ENCODE measurements at regions not wholly inside any gene's neighbourhood (a gene's known extent, or its start where the extent isn't known, plus 50 kb on each side); places are given as distances from the start of the nearest gene placed in this dataset.
"Not testable (repeated sequence)": the region's sequence is repeated elsewhere in the genome, so short reads cannot be mapped to it uniquely, and the experiment has no call there.

DNA sequence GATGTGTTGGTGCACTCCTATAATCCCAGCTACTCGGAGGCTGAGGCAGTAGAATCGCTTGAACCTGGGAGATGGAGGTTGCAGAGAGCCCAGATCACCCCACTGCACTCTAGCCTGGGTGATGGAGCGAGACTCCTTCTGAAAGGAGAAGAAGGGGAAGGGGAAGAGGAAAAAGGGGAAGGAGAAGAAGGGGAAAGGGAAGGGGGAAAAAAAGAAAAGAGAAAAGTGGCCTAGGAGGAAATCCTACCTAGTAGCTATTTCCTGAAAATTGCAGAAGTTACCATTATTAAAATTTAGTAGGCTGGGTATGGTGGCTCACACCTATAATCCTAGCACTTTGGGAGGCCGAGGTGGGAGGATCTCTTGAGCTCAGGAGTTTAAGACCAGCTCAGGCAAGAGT, 67.4 kb downstream of the ARRDC3 start:
- Histone ChIP-seq H3K9me3 (ENCODE audit: control insufficient read depth, low read length) (no peaks in the 10 kb centered on the region), H3K9ac (ENCODE audit: low read length) (no peak overlapping the region), H3K36me3 (ENCODE audit: control insufficient read depth, insufficient read depth, low read length) (no peaks in the 10 kb centered on the region), H3K4me3 (ENCODE audit: low read length) (no peak overlapping the region), H3K27me3 (ENCODE audit: control insufficient read depth, insufficient read depth, low read length) (no peaks in the 10 kb centered on the region), H3K4me1 (ENCODE audit: control insufficient read depth, insufficient read depth, low read length) (peaks cover 9% of the 10 kb centered on the region)

DNA sequence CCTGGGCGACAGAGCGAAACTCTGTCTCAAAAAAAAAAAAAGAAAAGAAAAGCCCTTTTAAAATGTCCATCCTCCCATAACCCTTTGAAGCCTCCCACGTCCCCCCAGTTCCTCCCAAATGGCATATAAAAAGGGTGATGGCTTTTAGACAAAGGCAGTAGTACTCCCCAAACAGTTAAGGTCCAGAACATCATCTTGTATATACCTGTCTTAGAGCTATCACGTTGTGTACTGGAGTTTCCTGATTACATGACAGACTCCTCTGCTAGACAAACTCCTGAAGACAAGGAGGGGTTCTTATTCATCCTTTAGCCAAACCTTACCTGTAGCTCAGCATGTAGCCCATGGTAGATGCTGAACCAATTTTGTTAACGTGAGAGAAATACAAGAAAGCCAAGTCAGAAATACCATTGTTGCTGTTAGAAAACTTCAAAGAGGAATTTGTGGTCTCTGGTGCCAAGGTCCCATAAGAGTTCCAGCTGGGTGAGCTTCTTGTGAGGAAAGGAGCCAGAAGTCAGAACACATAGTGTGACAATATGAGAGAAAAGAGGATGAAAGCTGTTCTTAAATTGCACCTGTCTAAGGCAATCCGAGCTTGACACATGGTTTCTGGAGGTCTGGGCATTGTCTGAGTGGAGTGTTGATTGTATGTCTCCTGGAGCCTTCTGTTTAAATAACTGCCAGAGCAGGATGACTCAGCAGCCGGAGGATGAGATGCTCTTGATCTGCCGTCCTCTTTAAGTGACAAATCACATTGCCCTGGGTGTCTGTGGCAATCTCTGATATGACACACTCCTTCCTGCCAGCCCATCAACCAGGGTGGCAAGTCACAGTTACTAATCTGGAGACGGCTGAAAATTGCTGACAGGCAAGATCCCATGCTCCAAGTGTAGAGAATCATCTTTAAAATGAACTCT, 69.1 kb downstream of the ARRDC3 start:
- Histone ChIP-seq H3K9ac (ENCODE audit: low read length) (no peak overlapping the region), H3K36me3 (ENCODE audit: control insufficient read depth, insufficient read depth, low read length) (no peaks in the 10 kb centered on the region), H3K4me3 (ENCODE audit: low read length) (no peak overlapping the region), H3K4me1 (ENCODE audit: control insufficient read depth, insufficient read depth, low read length) (peaks cover 9% of the 10 kb centered on the region), H3K27me3 (ENCODE audit: control insufficient read depth, insufficient read depth, low read length) (no peaks in the 10 kb centered on the region), H3K9me3 (ENCODE audit: control insufficient read depth, low read length) (no peaks in the 10 kb centered on the region)

DNA sequence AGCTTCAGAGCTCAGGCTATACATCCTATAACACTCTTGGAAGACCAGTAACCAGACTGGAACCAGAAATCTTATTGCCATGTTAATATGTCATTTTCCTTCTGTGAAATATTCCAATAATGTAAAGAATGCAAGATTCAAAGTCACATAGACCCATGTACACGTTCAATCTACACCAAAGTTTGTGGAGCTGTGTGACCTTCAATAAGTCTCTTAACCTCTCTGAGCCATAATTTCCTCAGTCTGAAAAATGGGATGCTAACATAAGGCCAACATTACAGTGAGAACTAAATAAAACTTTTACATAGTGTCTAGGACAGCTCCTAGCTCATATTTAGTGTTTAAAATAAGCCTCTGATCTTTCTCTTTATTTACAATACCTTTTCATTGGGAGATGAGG, 70.4 kb downstream of the ARRDC3 start:
- Histone ChIP-seq H3K9me3 (ENCODE audit: control insufficient read depth, low read length) (no peaks in the 10 kb centered on the region), H3K4me1 (ENCODE audit: control insufficient read depth, insufficient read depth, low read length) (peaks cover 9% of the 10 kb centered on the region), H3K36me3 (ENCODE audit: control insufficient read depth, insufficient read depth, low read length) (no peaks in the 10 kb centered on the region), H3K4me3 (ENCODE audit: low read length) (no peak overlapping the region), H3K27me3 (ENCODE audit: control insufficient read depth, insufficient read depth, low read length) (no peaks in the 10 kb centered on the region), H3K9ac (ENCODE audit: low read length) (no peak overlapping the region)

DNA sequence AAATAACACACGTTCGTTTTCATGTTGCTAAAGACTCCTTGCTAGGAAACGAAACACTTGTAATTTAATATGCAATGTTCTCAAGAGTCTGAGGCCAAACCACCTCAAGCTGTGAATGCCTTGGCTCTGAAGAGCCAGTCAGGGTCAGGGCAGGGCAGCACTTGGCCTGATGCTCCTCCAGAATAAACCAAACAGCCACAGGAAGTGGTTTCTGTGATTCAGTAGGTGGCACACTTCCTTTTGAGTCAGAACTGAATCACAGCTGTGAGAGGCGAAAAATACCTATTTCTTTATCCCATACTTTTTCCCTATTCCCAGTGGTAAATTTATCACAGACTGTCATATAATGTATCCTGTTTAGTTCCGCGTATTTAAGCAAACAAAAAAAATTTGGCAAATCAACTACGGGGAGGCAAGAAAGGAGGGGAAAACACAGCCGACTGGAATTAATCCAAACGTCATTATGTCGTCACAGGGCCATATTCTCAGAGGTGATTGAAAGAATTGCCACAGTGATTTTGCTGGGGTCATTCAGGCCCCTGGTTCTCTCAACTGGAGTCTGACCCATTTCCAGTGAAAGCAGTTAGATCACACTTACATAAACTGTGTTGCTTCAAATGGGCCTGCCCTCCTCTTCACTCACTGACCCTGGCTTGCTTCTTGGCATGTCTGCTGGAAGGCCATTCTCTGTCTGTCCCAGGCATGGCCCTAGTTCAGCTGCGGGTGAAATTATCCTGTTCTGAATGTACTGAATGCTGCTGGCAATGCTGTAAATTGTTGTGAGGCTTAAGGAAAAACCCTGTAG, 71.2 kb downstream of the ARRDC3 start:
- Histone ChIP-seq H3K4me3 (ENCODE audit: low read length) (no peak overlapping the region), H3K9ac (ENCODE audit: low read length) (no peak overlapping the region), H3K4me1 (ENCODE audit: control insufficient read depth, insufficient read depth, low read length) (peaks cover 9% of the 10 kb centered on the region)

DNA sequence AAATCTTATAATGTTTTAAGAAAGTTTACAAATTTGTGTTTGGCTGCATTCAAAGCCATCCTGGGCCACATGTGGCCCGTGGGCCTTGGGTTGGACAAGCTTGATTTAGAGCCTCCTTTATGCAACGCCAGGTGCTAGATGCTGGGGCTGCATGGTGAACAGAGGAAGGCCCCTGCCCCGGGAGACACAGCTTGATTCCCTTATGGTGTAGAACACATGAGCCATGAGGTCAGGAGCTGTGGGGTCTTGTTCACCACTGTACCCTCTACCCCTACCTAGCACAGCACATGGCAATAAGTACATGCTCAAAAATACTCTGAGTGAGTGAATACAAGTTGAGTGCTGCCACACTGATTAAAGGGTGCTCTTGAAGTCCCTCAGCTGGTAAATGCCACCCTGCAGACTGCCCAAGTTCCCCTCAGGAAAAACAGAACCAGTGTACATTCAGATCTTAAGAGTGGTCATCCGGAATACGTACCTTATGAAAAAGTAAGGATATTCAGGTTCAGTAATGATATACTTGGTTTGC, 71.9 kb downstream of the ARRDC3 start:
- H3K4me1 ChIP-seq (ENCODE audit: control insufficient read depth, insufficient read depth, low read length): peaks cover 9% of the 10 kb centered on the region
- no peaks in the 10 kb centered on the region for H3K9me3 ChIP-seq (ENCODE audit: control insufficient read depth, low read length)
- H3K27me3 ChIP-seq (ENCODE audit: control insufficient read depth, insufficient read depth, low read length): no peaks in the 10 kb centered on the region
- no peak overlapping the region for H3K4me3 ChIP-seq (ENCODE audit: low read length)
- no peaks in the 10 kb centered on the region for H3K36me3 ChIP-seq (ENCODE audit: control insufficient read depth, insufficient read depth, low read length)
- H3K9ac ChIP-seq (ENCODE audit: low read length): no peak overlapping the region

More for the DNA sequence above, 71.2 kb downstream of the ARRDC3 start:
- Histone ChIP-seq H3K27me3 (ENCODE audit: control insufficient read depth, insufficient read depth, low read length) (no peaks in the 10 kb centered on the region), H3K9me3 (ENCODE audit: control insufficient read depth, low read length) (no peaks in the 10 kb centered on the region), H3K36me3 (ENCODE audit: control insufficient read depth, insufficient read depth, low read length) (no peaks in the 10 kb centered on the region)

DNA sequence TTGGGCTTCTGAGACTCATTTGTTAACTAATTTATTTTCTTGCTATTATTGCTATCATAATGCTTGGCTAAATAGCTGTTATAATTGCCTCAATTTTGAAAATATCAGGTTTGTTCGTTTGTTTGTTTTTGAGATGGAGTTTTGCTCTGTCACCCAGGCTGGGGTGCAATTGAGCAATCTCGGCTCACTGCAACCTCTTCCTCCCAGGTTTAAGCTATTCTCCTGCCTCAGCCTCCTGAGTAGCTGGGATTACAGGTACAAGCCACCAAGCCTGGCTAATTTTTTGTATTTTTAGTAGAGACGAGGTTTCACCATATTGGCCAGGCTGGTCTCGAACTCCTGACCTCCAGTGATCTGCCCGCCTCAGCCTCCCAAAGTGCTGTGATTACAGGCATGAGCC, 75.0 kb downstream of the ARRDC3 start:
- H3K9me3 ChIP-seq (ENCODE audit: control insufficient read depth, low read length); H3K9ac ChIP-seq (ENCODE audit: low read length); H3K4me1 ChIP-seq (ENCODE audit: control insufficient read depth, insufficient read depth, low read length); H3K4me3 ChIP-seq (ENCODE audit: low read length); H3K36me3 ChIP-seq (ENCODE audit: control insufficient read depth, insufficient read depth, low read length); H3K27me3 ChIP-seq (ENCODE audit: control insufficient read depth, insufficient read depth, low read length): not testable (repeated sequence)

DNA sequence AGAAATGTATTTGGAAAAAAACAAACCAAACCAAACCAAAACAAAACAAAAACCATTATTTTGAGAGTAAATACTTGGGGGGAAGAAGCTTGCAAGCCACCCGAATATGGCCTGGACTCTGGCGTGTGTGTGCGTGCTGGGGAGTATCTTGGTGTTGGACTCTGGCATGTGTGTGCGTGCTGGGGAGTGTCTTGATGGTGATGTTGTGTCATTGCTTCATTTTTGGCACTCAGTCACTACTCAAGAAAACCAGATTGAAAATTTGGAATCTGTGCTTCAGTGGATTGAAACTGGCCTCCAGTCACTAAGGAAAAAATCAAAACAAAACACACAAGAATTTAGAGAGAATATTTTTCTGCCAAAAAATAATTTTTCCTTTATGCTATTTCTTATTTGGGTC, 76.1 kb downstream of the ARRDC3 start:
- no peak overlapping the region for H3K9ac ChIP-seq (ENCODE audit: low read length)
- peaks cover 8% of the 10 kb centered on the region for H3K4me1 ChIP-seq (ENCODE audit: control insufficient read depth, insufficient read depth, low read length)
- H3K4me3 ChIP-seq (ENCODE audit: low read length): no peak overlapping the region

DNA sequence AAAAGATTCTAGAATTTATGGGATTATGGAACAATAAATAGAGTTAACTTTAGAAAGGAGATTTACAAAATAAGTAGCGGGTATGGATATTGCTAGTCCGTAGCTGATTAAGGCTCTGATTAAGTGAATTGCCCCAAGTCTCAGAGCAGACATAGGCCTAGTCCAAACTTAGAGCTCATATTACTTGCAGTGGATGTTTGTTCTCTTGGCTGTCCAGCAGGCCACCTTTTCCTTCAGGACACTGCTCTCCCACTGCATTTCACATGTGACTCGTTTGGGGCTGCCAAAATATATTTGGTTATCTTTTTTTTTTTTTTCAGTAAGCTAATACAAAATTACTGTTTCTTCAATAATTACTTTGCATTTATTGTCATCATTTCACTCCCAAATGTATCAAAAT, 76.6 kb downstream of the ARRDC3 start:
- peaks cover 4% of the 10 kb centered on the region for H3K4me1 ChIP-seq (ENCODE audit: control insufficient read depth, insufficient read depth, low read length)
- H3K36me3 ChIP-seq (ENCODE audit: control insufficient read depth, insufficient read depth, low read length): no peaks in the 10 kb centered on the region
- no peaks in the 10 kb centered on the region for H3K27me3 ChIP-seq (ENCODE audit: control insufficient read depth, insufficient read depth, low read length)
- H3K9ac ChIP-seq (ENCODE audit: low read length): no peak overlapping the region
- no peak overlapping the region for H3K4me3 ChIP-seq (ENCODE audit: low read length)
- H3K9me3 ChIP-seq (ENCODE audit: control insufficient read depth, low read length): no peaks in the 10 kb centered on the region

More for the DNA sequence above, 76.1 kb downstream of the ARRDC3 start:
- no peaks in the 10 kb centered on the region for H3K27me3 ChIP-seq (ENCODE audit: control insufficient read depth, insufficient read depth, low read length)
- no peaks in the 10 kb centered on the region for H3K9me3 ChIP-seq (ENCODE audit: control insufficient read depth, low read length)
- no peaks in the 10 kb centered on the region for H3K36me3 ChIP-seq (ENCODE audit: control insufficient read depth, insufficient read depth, low read length)

DNA sequence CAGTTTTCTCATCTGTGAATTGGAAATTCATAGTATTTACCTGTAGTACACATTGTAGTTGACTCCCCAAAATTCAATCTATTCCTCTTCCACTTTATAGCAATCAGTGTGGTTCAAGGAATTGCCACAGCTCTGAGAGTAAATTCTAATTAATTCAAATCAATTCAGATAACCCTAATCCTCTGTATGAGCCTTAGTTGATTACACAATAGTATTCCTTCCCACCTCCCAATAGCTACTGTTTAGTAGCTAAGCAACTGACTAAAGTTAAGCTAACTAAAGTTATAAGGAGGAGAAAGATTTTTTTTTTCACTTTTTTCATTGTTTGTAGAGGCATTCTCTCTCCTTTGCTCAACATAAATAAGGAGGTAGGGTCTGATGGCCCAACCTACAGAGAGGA, 77.5 kb downstream of the ARRDC3 start:
- Histone ChIP-seq H3K4me3 (ENCODE audit: low read length) (no peak overlapping the region), H3K27me3 (ENCODE audit: control insufficient read depth, insufficient read depth, low read length) (no peaks in the 10 kb centered on the region), H3K4me1 (ENCODE audit: control insufficient read depth, insufficient read depth, low read length) (no peaks in the 10 kb centered on the region), H3K36me3 (ENCODE audit: control insufficient read depth, insufficient read depth, low read length) (no peaks in the 10 kb centered on the region), H3K9me3 (ENCODE audit: control insufficient read depth, low read length) (no peaks in the 10 kb centered on the region), H3K9ac (ENCODE audit: low read length) (no peak overlapping the region)

DNA sequence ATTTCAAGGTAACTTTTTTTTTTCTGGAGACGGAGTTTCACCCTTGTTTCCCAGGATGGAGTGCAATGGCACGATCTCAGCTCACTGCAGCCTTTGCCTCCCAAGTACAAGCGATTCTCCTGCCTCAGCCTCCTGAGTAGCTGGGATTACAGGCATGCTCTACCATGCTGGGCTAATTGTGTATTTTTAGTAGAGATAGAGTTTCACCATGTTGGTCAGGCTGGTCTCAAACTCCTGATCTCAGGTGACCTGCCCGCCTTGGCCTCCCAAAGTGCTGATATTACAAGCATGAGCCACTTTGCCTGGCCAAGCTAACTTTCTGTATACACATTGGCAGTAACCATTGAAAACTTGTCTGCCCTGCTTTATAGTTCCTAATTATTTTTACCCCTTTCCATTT, 79.1 kb downstream of the ARRDC3 start:
- not testable (repeated sequence) for H3K9me3 ChIP-seq (ENCODE audit: control insufficient read depth, low read length); H3K9ac ChIP-seq (ENCODE audit: low read length); H3K4me1 ChIP-seq (ENCODE audit: control insufficient read depth, insufficient read depth, low read length); H3K4me3 ChIP-seq (ENCODE audit: low read length); H3K27me3 ChIP-seq (ENCODE audit: control insufficient read depth, insufficient read depth, low read length); H3K36me3 ChIP-seq (ENCODE audit: control insufficient read depth, insufficient read depth, low read length)

DNA sequence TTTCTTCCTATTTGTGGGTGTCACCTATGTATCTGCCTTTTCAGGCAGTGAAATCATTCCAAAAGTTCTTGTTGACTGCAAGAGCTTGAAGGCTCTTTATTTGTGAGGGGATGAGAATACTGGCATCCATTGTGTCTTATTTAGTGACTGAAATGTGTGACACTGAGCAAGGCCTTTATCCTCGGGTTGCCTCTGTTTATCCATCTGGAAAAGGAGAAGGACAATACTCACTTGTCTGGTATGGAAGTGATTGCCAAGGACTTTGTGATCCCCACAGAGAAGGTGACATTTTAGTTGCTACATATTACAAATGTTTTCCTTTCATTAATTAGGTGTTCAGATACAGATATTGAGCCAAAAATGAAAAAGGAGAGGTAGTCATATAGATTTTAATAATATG, 80.2 kb downstream of the ARRDC3 start:
- no peaks in the 10 kb centered on the region for H3K36me3 ChIP-seq (ENCODE audit: control insufficient read depth, insufficient read depth, low read length)
- no peaks in the 10 kb centered on the region for H3K4me1 ChIP-seq (ENCODE audit: control insufficient read depth, insufficient read depth, low read length)
- H3K9ac ChIP-seq (ENCODE audit: low read length): no peak overlapping the region
- no peak overlapping the region for H3K4me3 ChIP-seq (ENCODE audit: low read length)
- no peaks in the 10 kb centered on the region for H3K9me3 ChIP-seq (ENCODE audit: control insufficient read depth, low read length)
- H3K27me3 ChIP-seq (ENCODE audit: control insufficient read depth, insufficient read depth, low read length): no peaks in the 10 kb centered on the region

DNA sequence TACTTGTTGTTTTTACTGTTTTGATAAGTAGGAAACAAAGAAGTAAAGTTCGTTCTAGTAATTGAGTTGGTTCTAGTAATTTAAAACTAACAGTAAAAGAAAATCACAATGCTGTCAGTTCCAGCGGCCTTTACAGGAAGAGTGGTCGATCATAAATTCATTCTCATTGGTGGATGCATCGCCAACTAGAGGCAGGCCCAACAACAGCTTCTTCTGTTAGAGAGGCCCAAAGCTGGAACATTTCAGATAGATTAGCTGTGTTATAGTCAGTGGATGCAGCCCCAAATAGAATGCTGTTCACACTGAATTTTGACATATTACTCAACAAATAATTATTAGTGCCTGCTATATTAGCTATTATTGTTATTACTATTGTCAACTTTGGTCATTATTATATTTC, 80.8 kb downstream of the ARRDC3 start:
- Histone ChIP-seq H3K9me3 (ENCODE audit: control insufficient read depth, low read length) (no peaks in the 10 kb centered on the region), H3K36me3 (ENCODE audit: control insufficient read depth, insufficient read depth, low read length) (no peaks in the 10 kb centered on the region), H3K9ac (ENCODE audit: low read length) (no peak overlapping the region), H3K27me3 (ENCODE audit: control insufficient read depth, insufficient read depth, low read length) (no peaks in the 10 kb centered on the region), H3K4me3 (ENCODE audit: low read length) (no peak overlapping the region), H3K4me1 (ENCODE audit: control insufficient read depth, insufficient read depth, low read length) (no peaks in the 10 kb centered on the region)
